Neural cell (in vitro differentiated cells): ENCODE measurements at regions not wholly inside any gene's neighbourhood (a gene's known extent, or its start where the extent isn't known, plus 50 kb on each side); places are given as distances from the start of the nearest gene placed in this dataset.

Experiments
- RAD21 ChIP-seq: fragments of 450-650 bp; conservative IDR thresholded peaks from 2 replicates; pipeline ENCODE4 v1.6.1; 2014; ENCODE audit warnings: antibody characterized with exemption, mild to moderate bottlenecking, moderate library complexity
- REST ChIP-seq: IDR thresholded peaks from 2 replicates; pipeline ENCODE4 v1.6.1; 2012; ENCODE audit warnings: borderline replicate concordance

DNA sequence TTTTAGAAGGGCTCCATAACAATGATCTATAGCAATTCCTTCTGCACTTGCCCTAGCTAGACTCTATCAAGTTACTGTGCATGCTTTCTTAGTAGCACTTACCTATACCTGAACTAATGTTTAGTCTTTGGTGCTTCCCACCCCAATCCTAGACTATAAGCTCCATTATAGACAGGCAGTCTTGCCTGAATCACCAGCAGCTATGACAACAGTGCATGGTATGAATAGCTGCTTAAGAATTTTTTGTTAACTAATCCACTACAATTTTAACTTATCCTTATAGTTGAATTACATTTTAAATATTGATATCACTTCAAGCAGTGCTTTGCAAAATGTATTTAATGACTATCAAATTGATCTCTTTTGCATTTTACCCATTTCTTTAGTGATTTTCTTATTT is 164.3 kb downstream of the RPS12 start:
- no peak for TF ChIP-seq RAD21
- no peak for TF ChIP-seq REST
